GM19238 (cell line): ENCODE measurements at regions not wholly inside any gene's neighbourhood (a gene's known extent, or its start where the extent isn't known, plus 50 kb on each side); places are given as distances from the start of the nearest gene placed in this dataset.
"Not testable (repeated sequence)": the region's sequence is repeated elsewhere in the genome, so short reads cannot be mapped to it uniquely, and the experiment has no call there.

Experiments used
- DNase-seq: peaks from one replicate; pipeline ENCODE4 v3.0.0; 2011; ENCODE audit warnings: low spot score; ENCODE audit not compliant: insufficient read length

DNA sequence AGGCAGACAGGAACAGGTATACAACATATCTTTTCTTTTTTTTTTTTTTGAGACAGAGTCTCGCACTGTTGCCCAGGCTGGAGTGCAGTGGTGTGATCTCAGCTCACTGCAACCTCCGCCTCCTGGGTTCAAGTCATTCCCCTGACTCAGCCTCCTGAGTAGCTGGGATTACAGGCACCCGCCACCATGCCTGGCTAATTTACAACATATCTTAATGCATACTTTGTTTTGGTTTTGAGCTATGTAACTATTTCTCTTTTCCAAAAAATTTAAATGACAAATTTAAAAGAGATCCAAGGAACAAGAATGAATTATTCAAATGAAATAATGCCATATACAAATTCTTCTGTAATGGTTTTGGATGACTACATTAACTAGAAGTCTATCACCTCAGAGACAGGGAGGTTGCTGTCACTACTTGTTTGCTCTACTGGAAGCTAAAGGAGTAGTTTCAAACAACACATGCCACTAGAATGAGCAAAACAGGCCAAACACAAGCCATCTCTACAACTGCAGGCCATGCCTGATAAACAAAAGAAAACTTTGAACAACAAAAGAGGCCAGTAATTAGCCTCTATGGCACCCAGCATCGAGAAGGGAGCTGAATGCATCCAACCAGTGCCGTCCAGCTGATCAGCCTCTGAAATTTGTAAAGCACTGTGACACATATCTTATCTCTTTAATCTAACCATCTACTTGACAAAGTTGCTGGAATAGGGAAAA is 133.6 kb upstream of the VOPP1 start:
- DNase-seq = not testable (repeated sequence)

DNA sequence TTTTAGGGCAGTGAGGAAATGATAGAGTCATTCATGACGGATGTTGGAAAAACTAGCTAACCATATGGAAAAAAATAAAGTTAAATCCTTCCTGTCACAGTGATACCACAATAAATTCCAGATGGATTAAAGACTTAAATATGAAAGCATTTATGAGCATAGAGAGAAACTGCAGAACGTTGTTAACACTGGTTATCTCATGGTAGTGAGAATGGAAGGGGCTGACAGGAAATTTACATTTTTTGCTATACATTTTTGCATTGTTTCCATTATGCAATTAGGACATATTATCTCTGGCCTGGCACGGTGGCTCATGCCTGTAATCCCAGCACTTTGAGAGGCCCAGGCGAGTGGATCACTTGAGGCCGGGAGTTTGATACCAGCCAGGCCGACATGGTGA is 130.5 kb upstream of the VOPP1 start:
- DNase-seq = not testable (repeated sequence)

GRCh38 chr7:55699450-55699842 is 127.1 kb upstream of the VOPP1 start:
- not testable (repeated sequence) for DNase-seq

DNA sequence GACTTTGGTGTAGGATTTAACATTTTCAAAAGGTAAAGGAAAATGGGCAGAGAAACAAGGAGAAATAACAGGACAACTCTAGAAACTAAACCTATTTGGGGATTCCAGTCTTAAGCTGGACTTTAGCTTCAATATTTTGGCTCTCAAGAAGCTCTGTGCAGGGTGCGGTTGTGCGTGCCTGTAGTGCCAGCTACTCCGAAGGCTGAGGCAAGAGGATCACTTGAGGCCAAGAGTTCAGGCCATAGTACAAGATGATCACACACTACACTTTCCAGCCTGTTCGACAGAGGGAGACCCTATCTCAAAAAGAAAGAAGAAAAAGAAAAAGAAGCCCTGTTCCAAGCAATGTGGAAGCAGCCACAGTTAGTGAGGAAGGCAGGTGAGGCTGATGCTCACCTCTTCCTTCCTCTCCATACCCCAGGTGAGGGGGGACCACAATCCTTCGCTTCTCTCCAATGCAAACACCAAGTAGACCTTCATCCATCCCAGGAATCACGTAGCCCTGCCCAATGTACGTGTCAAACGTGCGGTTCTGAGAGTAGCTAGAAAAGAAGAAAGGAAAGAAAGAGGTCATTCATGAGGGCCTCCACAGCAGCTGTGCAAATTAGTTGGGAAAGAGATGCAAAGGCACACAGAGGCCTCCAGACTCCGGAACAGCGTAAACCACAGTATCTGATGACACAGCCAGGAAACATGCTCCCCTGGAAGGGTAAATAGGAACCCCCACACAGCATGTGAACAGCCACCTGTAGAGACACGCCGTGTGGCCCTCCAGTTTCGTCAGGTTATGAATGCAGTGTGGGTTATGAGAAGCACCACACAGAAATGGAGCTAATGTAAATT is 126.5 kb upstream of the VOPP1 start:
- DNase-seq = not testable (repeated sequence)

GRCh38 chr7:55695893-55696701 is 123.8 kb upstream of the VOPP1 start:
- not testable (repeated sequence) for DNase-seq

- not testable (repeated sequence) for DNase-seq
These were observed 122.2 kb upstream of the VOPP1 start for GRCh38 chr7:55694484-55694883.

DNA sequence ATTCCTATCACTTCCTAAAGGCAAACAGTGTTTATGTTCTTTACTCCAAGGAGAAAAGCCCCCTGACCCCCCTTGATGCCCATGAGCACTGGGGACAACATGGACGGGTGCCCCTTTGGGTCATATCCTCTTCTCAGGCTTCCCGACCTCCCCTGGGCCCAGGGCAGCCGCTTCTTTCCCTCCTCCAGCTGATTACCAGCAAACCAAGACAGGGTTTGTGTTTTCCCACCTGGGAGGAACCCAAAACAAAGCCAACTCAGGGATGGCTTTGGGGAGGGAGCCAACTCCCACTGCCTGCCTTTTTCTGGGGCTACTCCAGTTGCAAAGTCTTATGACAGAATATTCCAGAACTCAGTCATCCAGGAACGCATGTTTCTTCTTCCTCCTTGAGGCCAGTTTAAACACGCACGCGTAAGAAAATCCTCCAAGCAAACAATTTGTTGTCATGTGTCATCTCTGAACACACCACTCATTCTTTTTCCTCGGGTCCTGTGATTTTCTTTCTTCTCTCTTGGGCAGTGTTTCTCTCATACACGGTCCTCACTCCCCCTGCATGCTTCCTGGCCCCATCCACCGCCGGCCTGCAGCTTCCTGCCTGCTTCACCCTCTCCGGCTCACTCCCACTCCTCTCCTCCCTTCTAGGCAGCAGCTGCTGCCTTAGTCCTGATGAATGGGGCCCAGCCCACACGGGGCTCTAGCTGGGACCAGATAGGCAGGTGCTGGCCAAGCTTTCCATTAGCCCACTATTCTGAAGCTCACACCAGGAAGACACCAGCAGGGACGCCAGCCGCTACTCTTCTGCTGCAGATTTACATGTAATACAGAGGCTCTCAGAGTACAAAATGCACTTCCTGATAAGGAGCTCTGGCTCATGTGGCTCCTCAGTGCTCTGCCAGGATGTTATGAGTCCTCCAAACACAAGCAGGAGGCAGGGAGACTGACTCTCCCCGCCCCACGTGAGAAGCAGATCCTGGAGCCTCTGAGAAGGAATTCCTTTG is 116.7 kb upstream of the VOPP1 start:
- not testable (repeated sequence) for DNase-seq

DNA sequence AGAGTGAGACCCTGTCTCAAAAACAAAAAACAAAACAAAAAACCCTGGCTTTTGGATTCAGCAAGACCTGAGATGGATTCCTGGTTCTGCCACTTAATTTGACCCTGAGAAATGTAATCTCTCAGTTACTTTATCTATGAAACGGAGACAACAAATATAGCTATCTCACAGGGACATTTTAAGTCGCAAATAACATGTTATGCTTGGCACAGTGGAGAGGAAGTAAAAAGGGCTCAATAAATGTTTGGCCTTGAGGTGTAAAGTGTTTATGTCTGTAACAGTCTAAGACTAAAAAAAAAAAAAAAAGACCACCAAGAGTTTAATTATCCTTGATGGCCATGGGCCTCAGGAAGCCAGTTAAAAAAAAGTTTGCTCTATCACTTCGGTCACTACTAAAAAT is 116.0 kb upstream of the VOPP1 start:
- DNase-seq = not testable (repeated sequence)

DNA sequence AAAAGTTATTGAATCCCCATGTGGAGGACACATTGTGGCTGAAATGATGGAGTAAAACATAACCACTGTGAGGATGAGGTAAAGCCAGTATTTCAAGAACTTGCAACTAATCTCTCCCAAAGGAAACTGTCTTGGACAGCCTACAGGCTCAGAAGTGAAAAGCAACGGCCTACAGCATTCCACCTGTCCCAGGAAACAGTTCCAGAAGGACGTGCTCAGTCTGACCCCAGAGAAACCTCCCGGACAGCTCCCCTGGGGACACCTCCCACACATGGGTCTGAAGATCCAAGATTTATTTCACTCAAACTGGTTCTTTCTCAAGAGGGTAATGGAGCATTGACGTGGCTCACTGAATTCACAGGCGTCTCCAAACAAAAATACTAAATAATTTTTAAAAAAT is 115.0 kb upstream of the VOPP1 start:
- not testable (repeated sequence) for DNase-seq

DNA sequence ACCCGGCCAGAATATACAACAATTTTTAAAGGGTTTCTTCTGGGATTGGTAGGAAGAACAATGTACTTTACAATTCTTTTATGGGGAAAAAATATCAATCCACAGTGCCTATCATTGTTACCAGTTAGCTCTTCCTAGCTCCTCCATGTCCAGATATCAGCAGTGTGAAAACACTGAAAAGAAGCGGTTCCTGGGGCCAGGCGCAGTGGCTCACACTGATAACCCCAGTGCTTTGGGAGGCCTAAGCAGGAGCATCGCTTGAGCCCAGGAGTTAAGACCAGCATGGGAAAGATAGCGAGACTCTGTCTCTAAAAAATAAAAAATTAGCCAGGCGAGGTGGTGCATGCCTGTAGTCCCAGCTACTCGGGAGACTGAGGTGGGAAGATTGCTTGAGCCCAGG is 114.5 kb upstream of the VOPP1 start:
- not testable (repeated sequence) for DNase-seq

GRCh38 chr7:55683501-55683900 is 111.2 kb upstream of the VOPP1 start:
- DNase-seq = not testable (repeated sequence)

- not testable (repeated sequence) for DNase-seq
These were observed 103.3 kb upstream of the VOPP1 start for GRCh38 chr7:55675589-55675988.

DNA sequence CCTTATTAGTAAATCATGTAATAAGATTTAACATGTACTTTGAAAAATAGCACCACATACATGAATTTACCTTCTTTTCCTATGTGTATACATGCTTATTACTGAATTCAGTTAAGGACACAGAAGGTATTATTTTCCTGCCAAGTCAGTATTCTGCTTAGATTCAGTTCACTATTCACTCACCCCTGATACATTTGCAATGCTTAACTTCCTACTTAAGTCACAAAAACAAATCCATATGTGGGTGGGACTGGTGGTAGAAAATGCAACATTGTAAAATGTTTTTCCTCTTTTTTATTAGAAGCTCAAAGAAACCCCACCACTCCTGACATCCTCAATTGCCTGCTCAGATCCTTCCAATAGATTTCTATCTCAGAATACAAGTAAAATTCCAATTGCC is 101.2 kb upstream of the VOPP1 start:
- not testable (repeated sequence) for DNase-seq

GRCh38 chr7:55672084-55672483 is 99.8 kb upstream of the VOPP1 start:
- not testable (repeated sequence) for DNase-seq

DNA sequence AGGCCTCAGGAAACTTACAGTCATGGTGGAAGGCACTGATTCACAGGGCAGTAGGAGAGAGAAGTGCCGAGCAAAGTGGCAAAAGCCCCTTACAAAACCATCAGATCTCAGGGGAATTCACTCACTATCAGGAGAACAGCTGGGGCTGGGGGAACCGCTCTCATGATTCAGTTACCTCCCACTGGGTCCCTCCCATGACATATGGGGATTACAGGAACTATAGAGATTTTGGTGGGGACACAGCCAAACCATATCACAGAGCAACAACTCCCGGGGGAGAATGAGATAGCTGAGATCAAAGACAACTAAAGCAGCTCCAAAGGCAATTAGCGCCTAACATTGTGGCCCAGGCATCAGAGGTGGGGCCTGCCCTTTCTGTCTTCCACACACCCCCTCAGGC is 85.4 kb upstream of the VOPP1 start:
- no peak for DNase-seq

GRCh38 chr7:55651057-55651456 is 78.8 kb upstream of the VOPP1 start:
- no peak for DNase-seq

GRCh38 chr7:55649238-55649637 is 76.9 kb upstream of the VOPP1 start:
- no peak for DNase-seq

DNA sequence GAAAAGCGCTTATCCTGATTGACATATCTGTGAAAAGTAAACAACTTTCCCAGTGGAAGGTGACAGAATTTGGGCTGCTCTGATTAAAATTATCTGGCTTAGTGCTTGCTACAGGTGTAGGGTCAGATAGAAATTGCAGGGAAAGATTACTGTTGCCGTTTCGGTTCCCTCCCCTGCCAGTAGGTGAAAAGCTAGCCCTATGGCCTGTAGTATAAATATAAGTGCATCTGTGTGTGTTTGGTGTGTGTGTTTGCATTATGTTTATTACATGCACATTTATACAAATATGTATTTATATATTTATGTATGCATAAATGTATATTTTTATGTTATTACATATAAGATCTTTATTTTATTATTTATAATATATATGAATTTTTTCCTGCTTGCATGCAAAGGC is 72.3 kb upstream of the VOPP1 start:
- no peak for DNase-seq

GRCh38 chr7:55642266-55642665 is 70.0 kb upstream of the VOPP1 start:
- no peak for DNase-seq

- DNase-seq = no peak
These were observed 69.5 kb upstream of the VOPP1 start for GRCh38 chr7:55641811-55642210.
